ENCODE measurements at regions not wholly inside any gene's neighbourhood (a gene's known extent, or its start where the extent isn't known, plus 50 kb on each side); places are given as distances from the start of the nearest gene placed in this dataset.

GRCh38 chr2:120878970-120879369 lies 143.3 kb downstream of the GLI2 start:
- no peak for TF ChIP-seq CTCF (IDR thresholded peaks at IDR 0.05; ENCODE audit: extremely low read depth, missing control alignments)
- no peak for DNase-seq (ENCODE audit: low spot score)

- DNase-seq (ENCODE audit: low spot score), result no peak
- no peak for TF ChIP-seq CTCF (IDR thresholded peaks at IDR 0.05; ENCODE audit: extremely low read depth, missing control alignments)
Observed at GRCh38 chr2:120879431-120880295, 144.0 kb downstream of the GLI2 start.

GRCh38 chr2:120880381-120880780 lies 144.7 kb downstream of the GLI2 start:
- DNase-seq (ENCODE audit: low spot score), result no peak
- no peak for TF ChIP-seq CTCF (IDR thresholded peaks at IDR 0.05; ENCODE audit: extremely low read depth, missing control alignments)

- DNase-seq (ENCODE audit: low spot score), result no peak
- TF ChIP-seq CTCF (IDR thresholded peaks at IDR 0.05; ENCODE audit: extremely low read depth, missing control alignments), result no peak
Observed at GRCh38 chr2:120881981-120882788, 146.5 kb downstream of the GLI2 start.

- TF ChIP-seq CTCF (IDR thresholded peaks at IDR 0.05; ENCODE audit: extremely low read depth, missing control alignments), result no peak
- DNase-seq (ENCODE audit: low spot score), result no peak
Observed at GRCh38 chr2:120883607-120884440, 148.2 kb downstream of the GLI2 start.

GRCh38 chr2:120884472-120885290 lies 149.0 kb downstream of the GLI2 start:
- TF ChIP-seq CTCF (IDR thresholded peaks at IDR 0.05; ENCODE audit: extremely low read depth, missing control alignments), result no peak

More at GRCh38 chr2:120884472-120885290, 149.0 kb downstream of the GLI2 start:
- DNase-seq (ENCODE audit: low spot score), result no peak

All from GM20000 (cell line).